DOHH2 (cell line): ENCODE measurements at regions not wholly inside any gene's neighbourhood (a gene's known extent, or its start where the extent isn't known, plus 50 kb on each side); places are given as distances from the start of the nearest gene placed in this dataset.

Experiments
- H3F3A ChIP-seq: fragments of 200-600 bp; sonication (generic), shearing (Covaris generic); 2 replicates; pipeline ENCODE4 v1.6.0; 2016; ENCODE audit warnings: antibody characterized with exemption, mild to moderate bottlenecking; ENCODE audit not compliant: control insufficient read depth, insufficient read depth
- H3K27ac ChIP-seq: fragments of 200-600 bp; sonication (generic); 2 replicates; pipeline ENCODE4 v1.5.1; 2014; ENCODE audit warnings: low read depth, mild to moderate bottlenecking, low read length, moderate library complexity
- H3K27me3 ChIP-seq: fragments of 200-600 bp; sonication (generic); 2 replicates; pipeline ENCODE4 v1.6.1; 2014; ENCODE audit warnings: mild to moderate bottlenecking, low read length, mixed read lengths; ENCODE audit not compliant: control insufficient read depth
- H3K36me3 ChIP-seq: fragments of 200-600 bp; sonication (generic); 2 replicates; pipeline ENCODE4 v1.6.1; 2014; ENCODE audit warnings: mild to moderate bottlenecking, low read length, moderate library complexity, mixed read lengths; ENCODE audit not compliant: control insufficient read depth
- H3K4me1 ChIP-seq: fragments of 200-600 bp; sonication (generic); 2 replicates; pipeline ENCODE4 v1.6.1; 2014; ENCODE audit warnings: mild to moderate bottlenecking, low read length, mixed read lengths; ENCODE audit not compliant: control insufficient read depth
- H3K4me2 ChIP-seq: fragments of 200-600 bp; sonication (generic); 2 replicates; pipeline ENCODE4 v1.6.0; 2014; ENCODE audit warnings: mild to moderate bottlenecking, low read length, moderate library complexity
- H3K4me3 ChIP-seq: fragments of 200-600 bp; sonication (generic); 2 replicates; pipeline ENCODE4 v1.5.1; 2014; ENCODE audit warnings: mild to moderate bottlenecking, low read length, mixed read lengths
- H3K79me2 ChIP-seq: fragments of 200-600 bp; sonication (generic); 2 replicates; pipeline ENCODE4 v1.6.1; 2014; ENCODE audit warnings: mild to moderate bottlenecking, low read length, mixed read lengths; ENCODE audit not compliant: control insufficient read depth
- H3K9me2 ChIP-seq: fragments of 200-600 bp; sonication (generic); replicated peaks from 2 replicates; pipeline ENCODE4 v1.6.1; 2014; ENCODE audit warnings: mild to moderate bottlenecking, low read length, mixed read lengths; ENCODE audit not compliant: control insufficient read depth
- H3K9me3 ChIP-seq: fragments of 200-600 bp; sonication (generic); 2 replicates; pipeline ENCODE4 v1.6.1; 2014; ENCODE audit warnings: antibody characterized with exemption, low read length, mixed read lengths; ENCODE audit not compliant: control insufficient read depth, insufficient read depth
- H4K20me1 ChIP-seq: fragments of 200-600 bp; sonication (generic); 2 replicates; pipeline ENCODE4 v1.6.0; 2014; ENCODE audit warnings: low read depth, mild to moderate bottlenecking, antibody characterized with exemption, low read length, moderate library complexity; ENCODE audit not compliant: control insufficient read depth, insufficient read depth
- CTCF ChIP-seq: fragments of 200-600 bp; sonication (generic); IDR thresholded peaks from one replicate; pipeline ENCODE4 v1.5.1; 2014; ENCODE audit warnings: antibody characterized with exemption, mild to moderate bottlenecking, low read depth, low read length; ENCODE audit not compliant: poor library complexity, severe bottlenecking
- EZH2phosphoT487 ChIP-seq: fragments of 200-600 bp; sonication (generic); IDR thresholded peaks from 2 replicates; pipeline ENCODE4 v1.6.1; 2017; ENCODE audit warnings: borderline replicate concordance, mild to moderate bottlenecking, antibody characterized with exemption, low read length, moderate library complexity, mixed read lengths

- Histone ChIP-seq H3K4me2 (no peak overlapping the region), H3K9me3 (peaks cover 32% of the 10 kb centered on the region; the same call in 1 of the 2 replicates), H3K4me3 (no peak overlapping the region), H3F3A (no peaks in the 10 kb centered on the region), H3K27me3 (no peaks in the 10 kb centered on the region), H3K4me1 (no peaks in the 10 kb centered on the region), H4K20me1 (no peaks in the 10 kb centered on the region), H3K79me2 (no peaks in the 10 kb centered on the region), H3K9me2 (no peaks in the 10 kb centered on the region), H3K36me3 (no peaks in the 10 kb centered on the region), H3K27ac (no peak overlapping the region)
- TF ChIP-seq CTCF (no peak), EZH2phosphoT487 (no peak)
Measured at GRCh38 chr5:3029396-3029795, 277.9 kb upstream of the IRX2 start.

- Histone ChIP-seq H3K9me3 (peaks cover 40% of the 10 kb centered on the region; the same call in 1 of the 2 replicates), H3K36me3 (no peaks in the 10 kb centered on the region), H3K79me2 (no peaks in the 10 kb centered on the region), H3K9me2 (no peaks in the 10 kb centered on the region), H4K20me1 (no peaks in the 10 kb centered on the region), H3K27me3 (no peaks in the 10 kb centered on the region), H3F3A (no peaks in the 10 kb centered on the region), H3K4me2 (no peak overlapping the region), H3K27ac (no peak overlapping the region), H3K4me1 (no peaks in the 10 kb centered on the region), H3K4me3 (no peak overlapping the region)
- TF ChIP-seq CTCF (no peak), EZH2phosphoT487 (no peak)
Measured at GRCh38 chr5:3027866-3028635, 276.6 kb upstream of the IRX2 start.

- Histone ChIP-seq H3K4me1 (no peaks in the 10 kb centered on the region), H3F3A (no peaks in the 10 kb centered on the region), H3K4me2 (no peak overlapping the region), H3K9me2 (no peaks in the 10 kb centered on the region), H3K9me3 (peaks cover 40% of the 10 kb centered on the region; the same call in 1 of the 2 replicates), H3K27me3 (no peaks in the 10 kb centered on the region), H3K4me3 (no peak overlapping the region), H3K27ac (no peak overlapping the region), H3K36me3 (no peaks in the 10 kb centered on the region), H4K20me1 (no peaks in the 10 kb centered on the region), H3K79me2 (no peaks in the 10 kb centered on the region)
- TF ChIP-seq EZH2phosphoT487 (no peak), CTCF (no peak)
Measured at GRCh38 chr5:3027185-3027865, 275.8 kb upstream of the IRX2 start.
